ENCODE measurements at regions not wholly inside any gene's neighbourhood (a gene's known extent, or its start where the extent isn't known, plus 50 kb on each side); places are given as distances from the start of the nearest gene placed in this dataset.

DNA sequence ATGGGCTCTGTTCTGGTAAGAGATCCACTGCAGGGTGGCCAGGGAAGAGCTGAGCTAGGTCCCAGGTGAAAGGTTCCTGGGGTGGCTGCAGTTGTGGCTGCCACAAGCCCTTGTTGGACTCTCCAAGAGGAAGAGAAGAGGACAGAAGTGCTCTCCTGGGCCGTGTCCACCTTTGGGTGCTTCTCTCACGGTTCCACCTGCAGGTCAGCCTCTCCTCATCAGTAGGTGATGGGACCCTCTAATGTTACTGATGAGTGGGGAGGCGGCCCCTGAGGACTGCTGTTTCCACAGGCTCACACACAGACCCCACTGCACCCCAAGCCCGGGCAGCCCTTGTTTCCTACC, 804.9 kb downstream of the BRD1 start:
- TF ChIP-seq ISL1 (CRISPR knock-in tag; IDR thresholded peaks at IDR 0.05) (no peak), ZC3H10 (CRISPR knock-in tag; IDR thresholded peaks at IDR 0.05) (no peak), BACH2 (CRISPR knock-in tag; IDR thresholded peaks at IDR 0.05; ENCODE audit: borderline replicate concordance) (no peak), PPARA (CRISPR knock-in tag; IDR thresholded peaks at IDR 0.05; ENCODE audit: borderline replicate concordance) (no peak), ZNF8 (CRISPR knock-in tag; IDR thresholded peaks at IDR 0.05) (no peak), TOX (CRISPR knock-in tag; IDR thresholded peaks at IDR 0.05; ENCODE audit: borderline replicate concordance) (no peak), ESRRG (CRISPR knock-in tag; IDR thresholded peaks at IDR 0.05) (no peak), ZNF565 (CRISPR knock-in tag; conservative IDR thresholded peaks at IDR 0.05; ENCODE audit: low read depth) (no peak), ZNF70 (CRISPR knock-in tag; IDR thresholded peaks at IDR 0.05) (no peak), RARB (CRISPR knock-in tag; IDR thresholded peaks at IDR 0.05) (no peak), SNAI2 (CRISPR knock-in tag; IDR thresholded peaks at IDR 0.05) (no peak), PATZ1 (CRISPR knock-in tag; IDR thresholded peaks at IDR 0.05; ENCODE audit: borderline replicate concordance) (no peak), OSR1 (CRISPR knock-in tag; IDR thresholded peaks at IDR 0.05) (no peak), POU6F1 (CRISPR knock-in tag; IDR thresholded peaks at IDR 0.05; ENCODE audit: borderline replicate concordance, low read depth) (no peak)
- ATAC-seq, result no peak

DNA sequence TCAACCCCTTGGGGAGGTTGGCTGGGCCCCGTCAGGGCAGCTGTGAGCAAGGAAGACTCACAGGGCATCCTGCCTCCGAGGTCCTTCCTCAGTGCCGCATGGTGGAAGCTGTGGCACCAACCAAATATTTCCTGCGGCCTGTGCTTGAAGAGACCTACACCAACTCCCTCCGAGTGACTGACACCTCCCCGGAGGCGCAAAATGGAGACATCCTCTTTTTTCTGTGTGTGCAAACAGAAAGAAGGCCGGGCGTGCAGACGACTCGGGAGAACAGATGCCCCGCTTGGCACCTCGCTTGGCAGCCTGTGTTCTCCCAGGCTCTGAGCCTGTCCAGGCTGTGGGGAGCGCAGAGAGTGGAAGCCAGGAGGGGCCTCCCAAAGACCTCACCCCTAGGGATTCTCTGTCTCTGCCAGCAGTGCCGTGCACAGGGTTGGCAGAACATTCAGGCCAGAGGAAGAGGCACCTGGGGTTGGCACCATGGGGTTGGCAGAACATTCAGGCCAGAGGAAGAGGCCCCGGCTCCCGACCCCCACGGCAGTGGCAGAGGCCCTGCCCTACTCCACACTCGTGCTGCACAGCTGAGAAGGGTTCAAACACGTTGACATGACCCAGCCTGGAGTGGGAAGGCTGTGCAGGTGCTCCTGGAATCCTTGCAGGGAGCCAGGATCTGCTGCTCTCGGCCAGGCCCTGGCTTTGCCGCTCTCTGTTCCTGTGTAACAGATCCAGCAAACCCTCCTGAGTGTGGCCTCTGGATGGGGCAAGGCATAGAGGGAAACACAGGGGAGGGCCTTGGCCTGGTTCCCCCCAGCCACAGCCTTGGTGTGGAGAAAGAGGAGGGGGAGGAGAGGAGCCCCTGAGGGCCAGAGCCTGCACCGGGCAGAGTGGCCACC, 805.5 kb downstream of the BRD1 start:
- TF ChIP-seq ZC3H10 (CRISPR knock-in tag; IDR thresholded peaks at IDR 0.05) (no peak), GLIS3 (CRISPR knock-in tag; IDR thresholded peaks at IDR 0.05) (no peak), ZFP30 (CRISPR knock-in tag; IDR thresholded peaks at IDR 0.05) (no peak), PATZ1 (CRISPR knock-in tag; IDR thresholded peaks at IDR 0.05; ENCODE audit: borderline replicate concordance) (no peak), TCF4 (CRISPR knock-in tag; IDR thresholded peaks at IDR 0.05; ENCODE audit: borderline replicate concordance) (no peak), ARNTL (CRISPR knock-in tag; IDR thresholded peaks at IDR 0.05; ENCODE audit: borderline replicate concordance, low read depth) (no peak), BACH2 (CRISPR knock-in tag; IDR thresholded peaks at IDR 0.05; ENCODE audit: borderline replicate concordance) (no peak), ZNF565 (CRISPR knock-in tag; conservative IDR thresholded peaks at IDR 0.05; ENCODE audit: low read depth) (no peak), POU6F1 (CRISPR knock-in tag; IDR thresholded peaks at IDR 0.05; ENCODE audit: borderline replicate concordance, low read depth) (no peak), RARB (CRISPR knock-in tag; IDR thresholded peaks at IDR 0.05) (no peak), ESRRG (CRISPR knock-in tag; IDR thresholded peaks at IDR 0.05) (no peak), ZFP3 (CRISPR knock-in tag; IDR thresholded peaks at IDR 0.05) (no peak), PPARA (CRISPR knock-in tag; IDR thresholded peaks at IDR 0.05; ENCODE audit: borderline replicate concordance) (no peak)
- no peak for ATAC-seq

DNA sequence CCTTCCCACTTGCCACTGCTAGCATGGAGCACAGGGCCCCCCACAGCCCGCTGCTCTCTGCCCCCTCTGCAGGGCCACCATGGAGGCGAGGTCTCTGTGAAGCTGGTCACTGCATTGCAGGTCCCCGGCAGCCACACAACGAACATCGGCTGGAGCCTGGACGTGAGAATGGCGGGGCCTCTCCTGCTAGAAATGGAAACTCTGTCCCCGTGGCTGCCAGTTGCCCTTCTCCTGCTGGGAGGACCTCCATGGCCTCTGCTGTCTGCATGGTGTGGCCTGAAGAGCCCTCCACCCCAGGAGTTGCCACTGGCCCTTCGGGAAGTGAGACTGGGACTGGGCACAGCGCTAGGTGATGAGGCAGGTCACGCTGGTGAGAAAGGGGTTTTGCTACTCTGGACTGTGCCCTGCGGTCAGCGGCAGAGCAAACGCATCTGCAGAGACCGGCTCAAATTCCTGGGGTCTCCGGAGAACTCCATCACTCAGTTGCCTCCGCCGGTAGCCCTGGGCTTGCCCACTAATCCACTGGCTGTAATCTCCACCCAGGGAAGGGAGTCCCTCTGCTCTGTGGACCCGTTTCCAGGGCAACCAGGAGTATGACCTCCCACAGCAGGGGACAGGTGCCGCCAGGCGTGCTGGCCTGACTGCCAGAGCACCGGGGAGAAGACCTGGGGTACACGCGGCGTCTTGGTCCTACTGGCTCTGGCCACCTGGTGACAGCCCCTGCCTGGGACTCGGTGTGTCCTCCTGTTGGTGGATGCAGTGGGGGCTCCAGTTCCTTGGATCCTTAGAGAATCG, 806.3 kb downstream of the BRD1 start:
- ATAC-seq, result no peak
- TF ChIP-seq PPARA (CRISPR knock-in tag; IDR thresholded peaks at IDR 0.05; ENCODE audit: borderline replicate concordance) (no peak), ZNF70 (CRISPR knock-in tag; IDR thresholded peaks at IDR 0.05) (no peak), SNAI2 (CRISPR knock-in tag; IDR thresholded peaks at IDR 0.05) (no peak), ISL1 (CRISPR knock-in tag; IDR thresholded peaks at IDR 0.05) (no peak), TCF4 (CRISPR knock-in tag; IDR thresholded peaks at IDR 0.05; ENCODE audit: borderline replicate concordance) (no peak), ZNF565 (CRISPR knock-in tag; conservative IDR thresholded peaks at IDR 0.05; ENCODE audit: low read depth) (no peak), TOX (CRISPR knock-in tag; IDR thresholded peaks at IDR 0.05; ENCODE audit: borderline replicate concordance) (no peak), ARNTL (CRISPR knock-in tag; IDR thresholded peaks at IDR 0.05; ENCODE audit: borderline replicate concordance, low read depth) (no peak), CSDC2 (CRISPR knock-in tag; IDR thresholded peaks at IDR 0.05) (no peak), CSRNP3 (CRISPR knock-in tag; IDR thresholded peaks at IDR 0.05) (no peak), GLIS3 (CRISPR knock-in tag; IDR thresholded peaks at IDR 0.05) (no peak), RARB (CRISPR knock-in tag; IDR thresholded peaks at IDR 0.05) (no peak), PATZ1 (CRISPR knock-in tag; IDR thresholded peaks at IDR 0.05; ENCODE audit: borderline replicate concordance) (no peak)
- TF ChIP-seq, protein P1, sequence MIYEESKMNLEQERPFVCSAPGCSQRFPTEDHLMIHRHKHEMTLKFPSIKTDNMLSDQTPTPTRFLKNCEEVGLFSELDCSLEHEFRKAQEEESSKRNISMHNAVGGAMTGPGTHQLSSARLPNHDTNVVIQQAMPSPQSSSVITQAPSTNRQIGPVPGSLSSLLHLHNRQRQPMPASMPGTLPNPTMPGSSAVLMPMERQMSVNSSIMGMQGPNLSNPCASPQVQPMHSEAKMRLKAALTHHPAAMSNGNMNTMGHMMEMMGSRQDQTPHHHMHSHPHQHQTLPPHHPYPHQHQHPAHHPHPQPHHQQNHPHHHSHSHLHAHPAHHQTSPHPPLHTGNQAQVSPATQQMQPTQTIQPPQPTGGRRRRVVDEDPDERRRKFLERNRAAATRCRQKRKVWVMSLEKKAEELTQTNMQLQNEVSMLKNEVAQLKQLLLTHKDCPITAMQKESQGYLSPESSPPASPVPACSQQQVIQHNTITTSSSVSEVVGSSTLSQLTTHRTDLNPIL (CRISPR knock-in tag; IDR thresholded peaks at IDR 0.05; ENCODE audit: low read depth), result no peak

Measured in SK-N-SH treated with all-trans-retinoic acid at 6 μM for 48 hours (cell line).